ENCODE measurements at regions not wholly inside any gene's neighbourhood (a gene's known extent, or its start where the extent isn't known, plus 50 kb on each side); places are given as distances from the start of the nearest gene placed in this dataset.

GRCh38 chr3:105255350-105255749, 111.4 kb upstream of the ALCAM start (continued):
- no peak for TF ChIP-seq BACH1 (IDR thresholded peaks at IDR 0.05; ENCODE audit: low read length)
- TF ChIP-seq MAFK (IDR thresholded peaks at IDR 0.05; ENCODE audit: low read depth, low read length) = no peak
- no peak for TF ChIP-seq RNF2 (IDR thresholded peaks at IDR 0.05; ENCODE audit: borderline replicate concordance, low read depth, low read length, missing control alignments, poor library complexity, severe bottlenecking)
- TF ChIP-seq EZH2 (IDR thresholded peaks at IDR 0.05; ENCODE audit: low read depth, low read length, severe bottlenecking) = no peak
- TF ChIP-seq KDM4A (IDR thresholded peaks at IDR 0.05; ENCODE audit: low read depth, low read length, severe bottlenecking) = no peak
- no peak for TF ChIP-seq HDAC6 (IDR thresholded peaks at IDR 0.05; ENCODE audit: low read depth, low read length)
